ENCODE measurements at regions not wholly inside any gene's neighbourhood (a gene's known extent, or its start where the extent isn't known, plus 50 kb on each side); places are given as distances from the start of the nearest gene placed in this dataset.

- no peak for TF ChIP-seq CTCF (IDR thresholded peaks at IDR 0.05)
- no peak for TF ChIP-seq POLR2AphosphoS5 (IDR thresholded peaks at IDR 0.05)
- no peak for TF ChIP-seq POLR2A (IDR thresholded peaks at IDR 0.05)
Measured at GRCh38 chr13:83201506-83201905, 680.8 kb downstream of the SLITRK1 start.
